ENCODE measurements at regions not wholly inside any gene's neighbourhood (a gene's known extent, or its start where the extent isn't known, plus 50 kb on each side); places are given as distances from the start of the nearest gene placed in this dataset.

- Histone ChIP-seq H3K27me3 (peaks cover 10% of the 10 kb centered on the region), H3K36me3 (no peaks in the 10 kb centered on the region), H3K4me1 (no peaks in the 10 kb centered on the region), H3K9me3 (no peaks in the 10 kb centered on the region), H3K4me3 (no peak overlapping the region), H3K27ac (no peak overlapping the region)
- no peak for TF ChIP-seq CTCF (IDR thresholded peaks at IDR 0.05)
- intact Hi-C loops (cut with DNase I): no loop called here
- no peak for ATAC-seq
- no peak for DNase-seq
Measured at GRCh38 chr20:20856306-20856705, 143.9 kb upstream of the RALGAPA2 start.

DNA sequence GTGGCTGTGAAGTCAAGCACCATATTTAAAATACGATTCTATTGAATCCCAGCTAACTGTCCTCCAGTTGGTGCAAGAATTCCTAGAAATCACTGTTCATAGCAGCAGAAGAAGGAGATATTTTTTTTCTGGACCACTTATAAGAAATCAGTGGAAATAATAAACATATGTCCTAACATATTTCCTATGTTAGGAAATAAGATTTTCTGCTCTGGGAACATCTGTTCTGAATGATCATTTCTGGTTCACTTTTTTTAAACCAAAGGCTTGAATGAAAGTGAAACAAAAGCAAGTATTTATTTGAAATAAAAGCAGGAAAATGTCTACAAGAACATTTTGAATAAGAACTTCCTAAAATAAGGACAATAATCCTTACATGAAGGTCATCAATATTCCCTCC, 138.9 kb upstream of the RALGAPA2 start:
- Histone ChIP-seq H3K9me3 (no peaks in the 10 kb centered on the region), H3K4me1 (no peaks in the 10 kb centered on the region), H3K36me3 (no peaks in the 10 kb centered on the region), H3K27me3 (peaks cover 10% of the 10 kb centered on the region), H3K27ac (no peak overlapping the region), H3K4me3 (no peak overlapping the region)
- ATAC-seq (no peak), DNase-seq (no peak)
- TF ChIP-seq CTCF (IDR thresholded peaks at IDR 0.05): no peak
- intact Hi-C loops (cut with DNase I): no loop called here

GRCh38 chr20:20850407-20850806, 138.0 kb upstream of the RALGAPA2 start:
- no peak overlapping the region for H3K4me3 ChIP-seq
- ATAC-seq: no peak
- DNase-seq: no peak
- no peaks in the 10 kb centered on the region for H3K4me1 ChIP-seq
- intact Hi-C loops (cut with DNase I): no loop called here
- no peaks in the 10 kb centered on the region for H3K9me3 ChIP-seq
- H3K27me3 ChIP-seq: no peaks in the 10 kb centered on the region
- no peaks in the 10 kb centered on the region for H3K36me3 ChIP-seq
- H3K27ac ChIP-seq: no peak overlapping the region
- no peak for TF ChIP-seq CTCF (IDR thresholded peaks at IDR 0.05)

- intact Hi-C loops (cut with DNase I): no loop called here
- Histone ChIP-seq H3K36me3 (no peaks in the 10 kb centered on the region), H3K4me1 (no peaks in the 10 kb centered on the region), H3K27me3 (no peaks in the 10 kb centered on the region), H3K9me3 (no peaks in the 10 kb centered on the region), H3K4me3 (no peak overlapping the region), H3K27ac (no peak overlapping the region)
- TF ChIP-seq CTCF (IDR thresholded peaks at IDR 0.05): no peak
- DNase-seq: no peak
- ATAC-seq: no peak
Measured at GRCh38 chr20:20849161-20849560, 136.7 kb upstream of the RALGAPA2 start.

DNA sequence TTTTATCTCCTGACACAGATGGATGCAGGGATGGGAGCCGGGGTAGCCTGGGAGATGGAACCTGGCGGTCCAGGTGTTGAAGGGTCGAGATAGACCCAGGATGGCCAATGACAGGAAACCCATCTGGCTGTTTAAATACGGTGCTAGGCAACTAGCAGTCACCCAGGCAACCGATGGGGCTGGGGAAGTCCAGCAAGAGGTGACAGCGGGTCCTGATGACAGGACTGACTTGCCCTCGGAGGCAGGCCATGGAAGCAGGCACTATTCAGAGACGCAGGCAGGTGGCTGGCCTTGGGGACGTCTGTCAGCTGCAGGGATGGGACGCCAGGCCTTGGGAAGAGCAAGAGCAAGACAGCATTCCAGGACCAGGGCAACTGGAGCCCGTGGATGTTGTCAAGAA, 135.4 kb upstream of the RALGAPA2 start:
- Histone ChIP-seq H3K27ac (no peak overlapping the region), H3K36me3 (no peaks in the 10 kb centered on the region), H3K4me3 (no peak overlapping the region), H3K4me1 (no peaks in the 10 kb centered on the region), H3K9me3 (no peaks in the 10 kb centered on the region), H3K27me3 (no peaks in the 10 kb centered on the region)
- DNase-seq (no peak), ATAC-seq (no peak)
- TF ChIP-seq CTCF (IDR thresholded peaks at IDR 0.05): no peak
- intact Hi-C loops (cut with DNase I): no loop called here

- Histone ChIP-seq H3K4me1 (no peaks in the 10 kb centered on the region), H3K4me3 (no peak overlapping the region), H3K27me3 (no peaks in the 10 kb centered on the region), H3K36me3 (no peaks in the 10 kb centered on the region), H3K9me3 (no peaks in the 10 kb centered on the region), H3K27ac (no peak overlapping the region)
- DNase-seq (no peak), ATAC-seq (no peak)
- intact Hi-C loops (cut with DNase I): no loop called here
- TF ChIP-seq CTCF (IDR thresholded peaks at IDR 0.05): no peak
Measured at GRCh38 chr20:20843982-20844381, 131.5 kb upstream of the RALGAPA2 start.

Data from upper lobe of right lung (tissue), 1 donor.